ENCODE measurements at regions not wholly inside any gene's neighbourhood (a gene's known extent, or its start where the extent isn't known, plus 50 kb on each side); places are given as distances from the start of the nearest gene placed in this dataset.

DNA sequence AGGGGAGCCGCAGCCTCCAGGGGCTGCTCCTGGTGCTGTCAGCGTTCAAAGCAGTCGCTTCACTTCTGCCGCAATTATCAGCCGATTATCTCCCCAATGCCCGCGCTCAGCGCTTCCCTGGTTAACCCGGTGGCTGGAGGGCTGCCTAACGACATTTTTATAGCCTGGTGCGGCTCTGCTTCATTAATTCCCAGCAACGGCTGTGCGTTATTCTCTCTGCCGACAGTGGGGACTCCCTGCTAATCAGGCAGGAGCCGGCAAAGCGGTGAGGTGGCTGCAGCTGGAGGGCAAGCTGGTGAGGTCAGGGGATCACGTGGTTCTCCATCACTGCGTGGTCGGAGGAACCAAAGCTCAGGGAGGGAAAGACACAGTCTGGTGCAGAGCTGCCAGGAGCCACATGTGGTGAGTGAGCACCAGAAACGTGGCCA, 62.9 kb downstream of the GLRX5 start:
- TF ChIP-seq RAD21 (conservative IDR thresholded peaks at IDR 0.05) (peak; percentile 49), TAF1 (IDR thresholded peaks at IDR 0.05; ENCODE audit: low read depth) (no peak), REST (IDR thresholded peaks at IDR 0.05; ENCODE audit: borderline replicate concordance) (no peak), EP300 (conservative IDR thresholded peaks at IDR 0.05; ENCODE audit: poor library complexity, severe bottlenecking) (peak; percentile 40), SMC3 (conservative IDR thresholded peaks at IDR 0.05; ENCODE audit: poor library complexity) (peak; percentile 55), EZH2 (IDR thresholded peaks at IDR 0.05; ENCODE audit: borderline replicate concordance, insufficient read depth, low read length, poor library complexity, severe bottlenecking) (no peak), CTCF (IDR thresholded peaks at IDR 0.05; ENCODE audit: poor library complexity, severe bottlenecking) (peak; percentile 45), POLR2AphosphoS5 (IDR thresholded peaks at IDR 0.05) (peak; percentile 44), MXI1 (conservative IDR thresholded peaks at IDR 0.05; ENCODE audit: poor library complexity, severe bottlenecking) (peak; percentile 54)
- Histone ChIP-seq H2AFZ (ENCODE audit: low read depth, low read length) (peak overlapping the region; percentile 2), H3K79me2 (replicated peaks; ENCODE audit: insufficient read depth, low read length) (no peaks in the 10 kb centered on the region), H3K27ac (ENCODE audit: low read length) (peak overlapping the region; percentile 72), H3K36me3 (ENCODE audit: insufficient read depth, low read length) (no peaks in the 10 kb centered on the region), H3K9me2 (ENCODE audit: insufficient read depth, low read length) (no peaks in the 10 kb centered on the region), H3K9me3 (ENCODE audit: low read length) (no peaks in the 10 kb centered on the region), H3K27me3 (ENCODE audit: insufficient read depth, low read depth, low read length) (no peaks in the 10 kb centered on the region), H3K9ac (ENCODE audit: low read length) (peak overlapping the region; percentile 63), H3K4me3 (ENCODE audit: low read length) (peak overlapping the region; percentile 63), H3K4me2 (ENCODE audit: low read length) (peak overlapping the region; percentile 82), H4K20me1 (ENCODE audit: insufficient read depth) (no peaks in the 10 kb centered on the region), H3F3A (ENCODE audit: insufficient read depth, low read length, poor library complexity, severe bottlenecking) (no peaks in the 10 kb centered on the region)

DNA sequence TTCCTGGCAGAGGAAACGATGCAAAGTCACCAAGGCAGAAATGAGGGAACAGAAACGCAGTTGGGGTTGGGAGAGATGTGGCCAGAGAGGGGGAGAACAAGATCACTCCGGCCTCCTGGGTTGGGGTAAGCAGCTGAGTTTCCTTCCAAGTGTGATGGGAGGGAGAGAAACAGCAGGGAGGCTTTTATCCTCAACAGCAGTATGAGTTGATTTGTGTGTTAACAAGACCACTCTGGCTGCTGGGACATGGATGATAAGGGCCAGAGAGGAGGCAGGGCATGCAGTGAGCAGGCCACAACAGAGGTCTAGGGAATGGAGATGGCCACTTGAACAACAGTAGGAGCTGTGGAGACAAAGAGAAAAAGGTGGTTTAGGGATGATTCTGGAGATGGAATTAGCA, 66.8 kb downstream of the GLRX5 start:
- no peaks in the 10 kb centered on the region for H3K9me3 ChIP-seq (ENCODE audit: low read length)
- no peak for TF ChIP-seq SMC3 (conservative IDR thresholded peaks at IDR 0.05; ENCODE audit: poor library complexity)
- H3K27ac ChIP-seq (ENCODE audit: low read length), result no peak overlapping the region
- no peak overlapping the region for H3K4me3 ChIP-seq (ENCODE audit: low read length)
- no peaks in the 10 kb centered on the region for H3K36me3 ChIP-seq (ENCODE audit: insufficient read depth, low read length)
- no peaks in the 10 kb centered on the region for H3K9me2 ChIP-seq (ENCODE audit: insufficient read depth, low read length)
- no peaks in the 10 kb centered on the region for H3K27me3 ChIP-seq (ENCODE audit: insufficient read depth, low read depth, low read length)
- no peak overlapping the region for H2AFZ ChIP-seq (ENCODE audit: low read depth, low read length)
- H3K79me2 ChIP-seq (replicated peaks; ENCODE audit: insufficient read depth, low read length), result no peaks in the 10 kb centered on the region
- no peak overlapping the region for H3K9ac ChIP-seq (ENCODE audit: low read length)
- no peaks in the 10 kb centered on the region for H3F3A ChIP-seq (ENCODE audit: insufficient read depth, low read length, poor library complexity, severe bottlenecking)
- no peaks in the 10 kb centered on the region for H4K20me1 ChIP-seq (ENCODE audit: insufficient read depth)
- no peak overlapping the region for H3K4me2 ChIP-seq (ENCODE audit: low read length)

GRCh38 chr14:95603415-95603814, 68.6 kb downstream of the GLRX5 start:
- Histone ChIP-seq H3K9me2 (ENCODE audit: insufficient read depth, low read length) (no peaks in the 10 kb centered on the region), H3K4me3 (ENCODE audit: low read length) (no peak overlapping the region), H3K9me3 (ENCODE audit: low read length) (no peaks in the 10 kb centered on the region), H3K4me2 (ENCODE audit: low read length) (no peak overlapping the region), H3F3A (ENCODE audit: insufficient read depth, low read length, poor library complexity, severe bottlenecking) (no peaks in the 10 kb centered on the region), H3K36me3 (ENCODE audit: insufficient read depth, low read length) (no peaks in the 10 kb centered on the region), H4K20me1 (ENCODE audit: insufficient read depth) (no peaks in the 10 kb centered on the region), H2AFZ (ENCODE audit: low read depth, low read length) (no peak overlapping the region), H3K9ac (ENCODE audit: low read length) (no peak overlapping the region), H3K79me2 (replicated peaks; ENCODE audit: insufficient read depth, low read length) (no peaks in the 10 kb centered on the region), H3K27me3 (ENCODE audit: insufficient read depth, low read depth, low read length) (no peaks in the 10 kb centered on the region), H3K27ac (ENCODE audit: low read length) (no peak overlapping the region)
- no peak for TF ChIP-seq POLR2AphosphoS5 (IDR thresholded peaks at IDR 0.05)
- TF ChIP-seq RAD21 (conservative IDR thresholded peaks at IDR 0.05), result no peak
- no peak for TF ChIP-seq SMC3 (conservative IDR thresholded peaks at IDR 0.05; ENCODE audit: poor library complexity)
- TF ChIP-seq TAF1 (IDR thresholded peaks at IDR 0.05; ENCODE audit: low read depth), result no peak
- no peak for TF ChIP-seq REST (IDR thresholded peaks at IDR 0.05; ENCODE audit: borderline replicate concordance)
- no peak for TF ChIP-seq EZH2 (IDR thresholded peaks at IDR 0.05; ENCODE audit: borderline replicate concordance, insufficient read depth, low read length, poor library complexity, severe bottlenecking)
- TF ChIP-seq EP300 (conservative IDR thresholded peaks at IDR 0.05; ENCODE audit: poor library complexity, severe bottlenecking), result no peak
- TF ChIP-seq MXI1 (conservative IDR thresholded peaks at IDR 0.05; ENCODE audit: poor library complexity, severe bottlenecking), result no peak
- TF ChIP-seq CTCF (IDR thresholded peaks at IDR 0.05; ENCODE audit: poor library complexity, severe bottlenecking), result no peak
